ENCODE measurements at regions not wholly inside any gene's neighbourhood (a gene's known extent, or its start where the extent isn't known, plus 50 kb on each side); places are given as distances from the start of the nearest gene placed in this dataset.

DNA sequence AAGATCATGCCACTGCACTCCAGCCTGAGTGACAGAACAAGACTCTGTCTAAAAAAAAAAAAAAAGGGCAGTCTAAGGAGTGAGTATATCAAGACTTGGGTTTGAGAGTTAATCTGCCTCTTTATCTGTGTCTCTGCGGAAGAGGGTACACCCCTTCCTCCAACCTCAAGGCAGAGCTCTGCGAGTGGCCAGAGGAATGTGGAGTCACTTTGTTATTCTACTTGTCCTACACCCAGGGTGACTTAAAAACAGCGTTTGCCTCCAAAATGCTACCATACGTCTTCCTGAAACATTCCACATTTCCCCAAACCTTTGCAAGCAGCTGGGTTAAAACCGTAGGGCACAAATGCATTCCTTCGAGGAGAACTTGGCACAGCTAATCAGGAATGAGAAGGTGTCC, 199.9 kb downstream of the SHOX start:
- no peaks in the 10 kb centered on the region for H3K36me3 Mint-ChIP-seq (ENCODE audit: insufficient read depth, unreplicated experiment)
- intact Hi-C loops (cut with micrococcal nuclease; ENCODE audit: unreplicated experiment) = no loop called here
- H3K9me3 Mint-ChIP-seq (ENCODE audit: low read depth, unreplicated experiment) = no peaks in the 10 kb centered on the region
- TF ChIP-seq, protein P1, sequence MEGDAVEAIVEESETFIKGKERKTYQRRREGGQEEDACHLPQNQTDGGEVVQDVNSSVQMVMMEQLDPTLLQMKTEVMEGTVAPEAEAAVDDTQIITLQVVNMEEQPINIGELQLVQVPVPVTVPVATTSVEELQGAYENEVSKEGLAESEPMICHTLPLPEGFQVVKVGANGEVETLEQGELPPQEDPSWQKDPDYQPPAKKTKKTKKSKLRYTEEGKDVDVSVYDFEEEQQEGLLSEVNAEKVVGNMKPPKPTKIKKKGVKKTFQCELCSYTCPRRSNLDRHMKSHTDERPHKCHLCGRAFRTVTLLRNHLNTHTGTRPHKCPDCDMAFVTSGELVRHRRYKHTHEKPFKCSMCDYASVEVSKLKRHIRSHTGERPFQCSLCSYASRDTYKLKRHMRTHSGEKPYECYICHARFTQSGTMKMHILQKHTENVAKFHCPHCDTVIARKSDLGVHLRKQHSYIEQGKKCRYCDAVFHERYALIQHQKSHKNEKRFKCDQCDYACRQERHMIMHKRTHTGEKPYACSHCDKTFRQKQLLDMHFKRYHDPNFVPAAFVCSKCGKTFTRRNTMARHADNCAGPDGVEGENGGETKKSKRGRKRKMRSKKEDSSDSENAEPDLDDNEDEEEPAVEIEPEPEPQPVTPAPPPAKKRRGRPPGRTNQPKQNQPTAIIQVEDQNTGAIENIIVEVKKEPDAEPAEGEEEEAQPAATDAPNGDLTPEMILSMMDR (IDR thresholded peaks at IDR 0.05; ENCODE audit: unreplicated experiment) = no peak
- no peak overlapping the region for H3K27ac Mint-ChIP-seq (ENCODE audit: unreplicated experiment)
- no peaks in the 10 kb centered on the region for H3K4me1 Mint-ChIP-seq (ENCODE audit: low read depth, unreplicated experiment)
- no peak overlapping the region for H3K4me3 Mint-ChIP-seq (ENCODE audit: low read depth, unreplicated experiment)
- CTCF ChIA-PET = no interaction called here
- H3K27me3 Mint-ChIP-seq (ENCODE audit: unreplicated experiment) = no peaks in the 10 kb centered on the region
- BruUV-seq (replicated peaks) = no TSS peak
- no peak for DNase-seq

DNA sequence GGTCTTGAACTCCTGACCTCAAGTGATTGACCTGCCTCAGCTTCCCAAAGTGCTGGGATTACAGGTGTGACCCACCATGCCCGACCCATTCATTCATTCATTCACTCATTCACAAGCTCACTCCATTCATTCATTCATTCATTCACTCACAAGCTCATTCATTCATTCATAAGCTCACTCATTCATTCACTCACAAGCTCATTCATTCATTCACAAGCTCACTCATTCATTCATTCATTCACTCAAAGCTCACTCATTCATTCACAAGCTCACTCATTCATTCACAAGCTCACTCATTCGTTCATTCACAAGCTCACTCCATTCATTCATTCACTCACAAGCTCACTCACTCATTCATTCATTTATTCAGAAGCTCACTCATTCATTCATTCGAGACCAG, 198.6 kb downstream of the SHOX start:
- Mint-ChIP-seq H3K4me1 (ENCODE audit: low read depth, unreplicated experiment) (no peaks in the 10 kb centered on the region), H3K9me3 (ENCODE audit: low read depth, unreplicated experiment) (no peaks in the 10 kb centered on the region), H3K27ac (ENCODE audit: unreplicated experiment) (no peak overlapping the region), H3K4me3 (ENCODE audit: low read depth, unreplicated experiment) (no peak overlapping the region), H3K36me3 (ENCODE audit: insufficient read depth, unreplicated experiment) (no peaks in the 10 kb centered on the region), H3K27me3 (ENCODE audit: unreplicated experiment) (no peaks in the 10 kb centered on the region)
- TF ChIP-seq, protein P1 (IDR thresholded peaks at IDR 0.05; ENCODE audit: unreplicated experiment) = no peak
- DNase-seq = no peak
- intact Hi-C loops (cut with micrococcal nuclease; ENCODE audit: unreplicated experiment) = no loop called here
- BruUV-seq (replicated peaks) = no TSS peak
- CTCF ChIA-PET = no interaction called here

DNA sequence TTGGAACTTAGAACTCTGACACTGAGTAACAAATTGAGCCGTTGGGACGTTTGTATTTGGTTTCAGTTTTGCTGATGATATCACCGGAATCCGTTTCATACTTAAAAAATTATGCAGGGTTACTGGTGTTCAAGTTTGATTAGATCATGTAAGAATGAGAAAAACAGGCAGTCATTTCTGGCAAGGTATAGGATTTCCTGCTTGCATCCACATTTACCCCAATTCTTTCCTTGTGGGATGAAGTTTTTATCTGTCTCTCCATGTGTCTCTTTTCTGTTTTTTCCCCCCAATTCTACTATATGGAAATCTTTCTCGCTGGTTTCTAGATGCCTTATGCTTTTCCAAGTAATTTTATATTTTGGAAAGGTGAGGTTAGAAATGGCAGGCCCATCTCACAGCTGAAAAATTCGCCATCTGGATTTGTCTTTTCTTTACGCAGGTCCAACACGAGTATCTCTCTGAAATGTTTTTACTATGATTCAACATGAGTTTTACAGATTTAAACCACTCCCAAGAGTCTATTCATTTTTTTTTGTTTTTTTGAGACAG, 197.9 kb downstream of the SHOX start:
- no peak overlapping the region for H3K4me3 Mint-ChIP-seq (ENCODE audit: low read depth, unreplicated experiment)
- intact Hi-C loops (cut with micrococcal nuclease; ENCODE audit: unreplicated experiment) = no loop called here
- no peak overlapping the region for H3K27ac Mint-ChIP-seq (ENCODE audit: unreplicated experiment)
- CTCF ChIA-PET = no interaction called here
- no peaks in the 10 kb centered on the region for H3K27me3 Mint-ChIP-seq (ENCODE audit: unreplicated experiment)
- no TSS peak for BruUV-seq (replicated peaks)
- TF ChIP-seq, protein P1 (IDR thresholded peaks at IDR 0.05; ENCODE audit: unreplicated experiment) = no peak
- DNase-seq = no peak
- H3K4me1 Mint-ChIP-seq (ENCODE audit: low read depth, unreplicated experiment) = no peaks in the 10 kb centered on the region
- H3K36me3 Mint-ChIP-seq (ENCODE audit: insufficient read depth, unreplicated experiment) = no peaks in the 10 kb centered on the region
- H3K9me3 Mint-ChIP-seq (ENCODE audit: low read depth, unreplicated experiment) = no peaks in the 10 kb centered on the region

DNA sequence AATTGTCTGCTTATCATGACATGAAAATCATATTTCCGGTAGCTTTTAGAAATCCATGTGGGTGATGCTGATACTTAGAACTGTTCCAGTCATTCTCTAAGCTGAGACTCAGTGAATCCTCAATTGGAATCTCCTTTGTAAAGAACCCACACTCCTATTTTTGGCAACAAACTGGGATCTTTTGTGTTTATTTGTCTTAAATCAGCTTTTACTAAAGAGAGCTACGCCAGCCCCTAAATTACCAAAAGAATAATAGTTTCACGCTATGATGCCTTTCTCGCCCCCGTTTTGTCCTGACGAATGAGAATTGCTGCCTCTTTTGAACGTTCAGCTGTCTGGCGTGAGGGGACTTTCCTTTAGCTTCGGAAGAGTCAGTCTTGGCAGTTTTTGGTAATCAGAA, 195.9 kb downstream of the SHOX start:
- Mint-ChIP-seq H3K36me3 (ENCODE audit: insufficient read depth, unreplicated experiment) (no peaks in the 10 kb centered on the region), H3K4me3 (ENCODE audit: low read depth, unreplicated experiment) (no peak overlapping the region), H3K9me3 (ENCODE audit: low read depth, unreplicated experiment) (no peaks in the 10 kb centered on the region), H3K4me1 (ENCODE audit: low read depth, unreplicated experiment) (no peaks in the 10 kb centered on the region), H3K27me3 (ENCODE audit: unreplicated experiment) (no peaks in the 10 kb centered on the region), H3K27ac (ENCODE audit: unreplicated experiment) (no peak overlapping the region)
- no TSS peak for BruUV-seq (replicated peaks)
- intact Hi-C loops (cut with micrococcal nuclease; ENCODE audit: unreplicated experiment) = no loop called here
- CTCF ChIA-PET = no interaction called here
- DNase-seq = no peak
- TF ChIP-seq, protein P1 (IDR thresholded peaks at IDR 0.05; ENCODE audit: unreplicated experiment) = no peak
